ENCODE measurements at regions not wholly inside any gene's neighbourhood (a gene's known extent, or its start where the extent isn't known, plus 50 kb on each side); places are given as distances from the start of the nearest gene placed in this dataset.

- H4K8ac ChIP-seq (ENCODE audit: extremely low read depth, insufficient read depth, low read length), result no peak overlapping the region
- no peak overlapping the region for H3K23ac ChIP-seq (ENCODE audit: insufficient read length)
- no peak overlapping the region for H4K5ac ChIP-seq (ENCODE audit: insufficient read length, low read depth, low read length)
- no peaks in the 10 kb centered on the region for H3K79me2 ChIP-seq (ENCODE audit: control insufficient read depth in 1 of 2, insufficient read depth in 2 of 2, low read length in 2 of 2)
- TF ChIP-seq BACH1 (IDR thresholded peaks at IDR 0.05; ENCODE audit: low read length) (no peak), FOSL1 (IDR thresholded peaks at IDR 0.05; ENCODE audit: insufficient read depth, low read depth, low read length) (no peak), ATF3 (IDR thresholded peaks at IDR 0.05; ENCODE audit: insufficient read depth, low read depth, low read length) (no peak), CBX5 (IDR thresholded peaks at IDR 0.05; ENCODE audit: low read depth, low read length) (no peak), NANOG (IDR thresholded peaks at IDR 0.05; ENCODE audit: insufficient read depth, low read depth, low read length, poor library complexity, severe bottlenecking) (no peak), BCL11A (IDR thresholded peaks at IDR 0.05; ENCODE audit: low read depth in 2 of 2, low read length in 2 of 2) (no peak), SIRT6 (IDR thresholded peaks at IDR 0.05; ENCODE audit: low read length) (no peak), RXRA (IDR thresholded peaks at IDR 0.05; ENCODE audit: insufficient read depth, low read depth, low read length) (no peak), SIX5 (IDR thresholded peaks at IDR 0.05; ENCODE audit: low read depth, low read length) (no peak), E2F6 (IDR thresholded peaks at IDR 0.05) (no peak), EP300 (IDR thresholded peaks at IDR 0.05; ENCODE audit: borderline replicate concordance in 1 of 2, low read depth in 2 of 2, low read length in 2 of 2) (no peak), BRCA1 (IDR thresholded peaks at IDR 0.05; ENCODE audit: low read depth, low read length) (no peak), RAD21 (IDR thresholded peaks at IDR 0.05 in 1 of 2, conservative IDR thresholded peaks at IDR 0.05 in 1 of 2; ENCODE audit: low read depth in 2 of 2, low read length in 2 of 2) (no peak)
- ChIA-PET CTCF (ENCODE audit: partially characterized antibody) (interaction anchor here (0.6 kb wide), 1 partner anchor 461 kb away, joined by 4 read pairs; no protein-coding TSS in a partner anchor), POLR2A (ENCODE audit: partially characterized antibody) (no interaction called here)
- no peak overlapping the region for H3K14ac ChIP-seq (ENCODE audit: insufficient read length)
- no peak overlapping the region for H2AK5ac ChIP-seq (ENCODE audit: low read depth, low read length)
- FAIRE-seq (no peak), DNase-seq (ENCODE audit: low read depth in 1 of 2, low spot score in 2 of 2) (no peak)
- no peaks in the 10 kb centered on the region for H3K23me2 ChIP-seq (ENCODE audit: low read depth, low read length)
- no peaks in the 10 kb centered on the region for H3K9me3 ChIP-seq (ENCODE audit: insufficient read depth in 2 of 2, low read depth in 1 of 2, low read length in 1 of 2)
- no peak overlapping the region for H3K56ac ChIP-seq (replicated peaks; ENCODE audit: insufficient read length, low read depth, low read length)
- no peak overlapping the region for H2BK120ac ChIP-seq (replicated peaks; ENCODE audit: low read depth, low read length)
- H3K4me1 ChIP-seq (replicated peaks in 1 of 4; ENCODE audit: control insufficient read depth in 3 of 4, insufficient read depth in 4 of 4, low read length in 3 of 4), result no peaks in the 10 kb centered on the region
- no peak overlapping the region for H2BK12ac ChIP-seq (ENCODE audit: low read depth, low read length)
- no peaks in the 10 kb centered on the region for H4K20me1 ChIP-seq (replicated peaks in 1 of 2; ENCODE audit: control insufficient read depth in 1 of 2, insufficient read depth in 2 of 2, low read length in 2 of 2)
- whole genome bisulfite sequencing, 2 experiments (ENCODE audit: extremely low coverage in 1 of 2, insufficient coverage in 1 of 2, insufficient read length in 1 of 2, insufficient replicate concordance in 2 of 2, low coverage in 1 of 2, low lambda C conversion rate in 2 of 2, missing lambda C conversion rate in 1 of 2), result 100% methylated on average over 1 of the region's 1 CpG; no CpG with 5 or more reads in 1 of the 2 experiments
- no peaks in the 10 kb centered on the region for H3K36me3 ChIP-seq (ENCODE audit: control insufficient read depth in 2 of 4, insufficient read depth in 4 of 4, low read length in 3 of 4)
- no peak overlapping the region for H3K4me2 ChIP-seq (ENCODE audit: insufficient read depth in 1 of 2, low read depth in 2 of 2, low read length in 2 of 2)
- H2AFZ ChIP-seq (ENCODE audit: low read length), result no peak overlapping the region
- no peak overlapping the region for H3K18ac ChIP-seq (ENCODE audit: extremely low read depth, low read length)
- no peak overlapping the region for H4K91ac ChIP-seq (replicated peaks; ENCODE audit: insufficient read length, low read length)
- H3K27ac ChIP-seq (ENCODE audit: low read depth, low read length), result no peak overlapping the region
- H3K9ac ChIP-seq (replicated peaks in 1 of 4; ENCODE audit: extremely low read depth in 1 of 4, low read depth in 3 of 4, low read length in 3 of 4), result no peak overlapping the region
- no peak overlapping the region for H2BK20ac ChIP-seq (ENCODE audit: low read length)
- H3K27me3 ChIP-seq (replicated peaks in 1 of 4; ENCODE audit: control insufficient read depth in 3 of 4, extremely low read depth in 1 of 4, insufficient read depth in 3 of 4, low read length in 3 of 4), result peaks cover 0 to 1% (median 0%) of the 10 kb centered on the region in 4 experiments; a peak in 1 of 7 replicates
- H2BK5ac ChIP-seq (ENCODE audit: low read depth, low read length), result no peak overlapping the region
- no peak overlapping the region for H3K4me3 ChIP-seq (ENCODE audit: extremely low read depth in 1 of 4, insufficient read depth in 2 of 4, low read depth in 3 of 4, low read length in 4 of 4)
- H2BK15ac ChIP-seq (ENCODE audit: low read length), result no peak overlapping the region
- H3K4ac ChIP-seq (replicated peaks; ENCODE audit: insufficient read length, low read depth, low read length), result no peak overlapping the region
- H3K79me1 ChIP-seq (ENCODE audit: low read depth, low read length), result no peaks in the 10 kb centered on the region
Measured at GRCh38 chr2:155309483-155309882, 611.0 kb downstream of the KCNJ3 start.

All from H1 (cell line).